Endothelial cell of umbilical vein (primary cell): ENCODE measurements at regions not wholly inside any gene's neighbourhood (a gene's known extent, or its start where the extent isn't known, plus 50 kb on each side); places are given as distances from the start of the nearest gene placed in this dataset.

Experiments used
- BruUV-seq: library from RNA; stranded (reverse); fragments of 400-500 nt; replicated peaks from 2 replicates; lab custom pipeline; 2021; lab: Mats Ljungman, UMichigan
- CTCF ChIA-PET: fragments of 300-600, 350-600 bp; sonication (Branson Sonifier 250); formaldehyde crosslinking; loops from one replicate; lab custom pipeline; 2021; ENCODE audit warnings: antibody characterized with exemption, inconsistent platforms; lab: Charles Lee
- POLR2A ChIA-PET: fragments of 300-600, 350-600 bp; sonication (Branson Sonifier 250); formaldehyde crosslinking; loops from one replicate; lab custom pipeline; 2021; ENCODE audit warnings: antibody characterized with exemption, inconsistent platforms; lab: Charles Lee
- DNase-seq: peaks from one replicate; pipeline ENCODE4 v3.0.0-alpha.2; 2011; ENCODE audit warnings: low read depth, low spot score
- FAIRE-seq: peaks from 2 replicates; lab custom pipeline; 2011; peaks lifted over from hg19 to GRCh38; lab: Jason Lieb, UNC
- H2AFZ ChIP-seq: 2 replicates; pipeline ENCODE4 v1.6.0; 2012; ENCODE audit warnings: low read depth, low read length, control low read depth, inconsistent platforms
- H3K27ac ChIP-seq: 2 replicates; pipeline ENCODE4 v1.5.1; 2011; ENCODE audit warnings: low read depth, mild to moderate bottlenecking, control low read depth, low read length, moderate library complexity; ENCODE audit not compliant: insufficient read depth
- H3K27me3 ChIP-seq, 2 experiments: 2 replicates each; pipeline versions ENCODE4 v1.6.0 to v1.6.1; 2011; ENCODE audit warnings: low read length in 2 of 2, mixed read lengths in 1 of 2; ENCODE audit not compliant: control insufficient read depth in 2 of 2, insufficient read depth in 2 of 2
- H3K36me3 ChIP-seq, 2 experiments: 2 replicates in 1 of 2; 3 replicates in 1 of 2; pipeline ENCODE4 v1.5.1; 2011; ENCODE audit warnings: low read length in 2 of 2, mild to moderate bottlenecking in 1 of 2, moderate library complexity in 1 of 2; ENCODE audit not compliant: control insufficient read depth in 2 of 2, insufficient read depth in 2 of 2; ENCODE audit errors: extremely low read depth in 1 of 2
- H3K4me1 ChIP-seq: 3 replicates; pipeline ENCODE4 v1.5.1; 2011; ENCODE audit warnings: mild to moderate bottlenecking, low read length; ENCODE audit not compliant: control insufficient read depth, insufficient read depth; ENCODE audit errors: extremely low read depth
- H3K4me2 ChIP-seq: 2 replicates; pipeline ENCODE4 v1.6.1; 2011; ENCODE audit warnings: low read length, control low read depth, mixed read lengths; ENCODE audit not compliant: insufficient read depth
- H3K4me3 ChIP-seq, 3 experiments: fragments of 200-600 bp in 1 of 3; sonication (generic), shearing (Covaris generic) in 1 of 3; replicated peaks in 1 of 3; 2 replicates each; pipeline ENCODE4 v1.5.1; 2011 to 2016; ENCODE audit warnings: control low read depth in 3 of 3, low read length in 3 of 3, mild to moderate bottlenecking in 2 of 3, inconsistent platforms in 1 of 3, low read depth in 1 of 3, moderate library complexity in 1 of 3; ENCODE audit not compliant: insufficient read depth in 1 of 3
- H3K79me2 ChIP-seq: 2 replicates; pipeline ENCODE4 v1.6.0; 2012; ENCODE audit warnings: low read length, inconsistent platforms; ENCODE audit not compliant: control insufficient read depth, insufficient read depth
- H3K9ac ChIP-seq: replicated peaks from 2 replicates; pipeline ENCODE3; 2011; ENCODE audit warnings: low read length, control low read depth; ENCODE audit not compliant: insufficient read depth; ENCODE audit errors: extremely low read depth
- H3K9me1 ChIP-seq: replicated peaks from 3 replicates; pipeline ENCODE4 v1.6.0; 2011; ENCODE audit warnings: mild to moderate bottlenecking, low read length; ENCODE audit not compliant: control insufficient read depth, insufficient read depth; ENCODE audit errors: extremely low read depth
- H3K9me3 ChIP-seq: replicated peaks from 2 replicates; pipeline ENCODE4 v1.5.1; 2012; ENCODE audit warnings: low read length, inconsistent platforms; ENCODE audit not compliant: control insufficient read depth, insufficient read depth
- H4K20me1 ChIP-seq: replicated peaks from 2 replicates; pipeline ENCODE3; 2011; ENCODE audit warnings: mild to moderate bottlenecking, low read length; ENCODE audit not compliant: control insufficient read depth, insufficient read depth; ENCODE audit errors: extremely low read depth
- CTCF ChIP-seq, 2 donors: IDR thresholded peaks; 1 replicate in 1 of 2; 2 replicates in 1 of 2; pipeline ENCODE4 v1.5.1; 2011; ENCODE audit warnings: low read length in 2 of 2, mild to moderate bottlenecking in 2 of 2, moderate library complexity in 2 of 2, control low read depth in 1 of 2, inconsistent platforms in 1 of 2, low read depth in 1 of 2; ENCODE audit not compliant: insufficient read depth in 1 of 2; ENCODE audit errors: extremely low read depth in 1 of 2
- EZH2 ChIP-seq: IDR thresholded peaks from 2 replicates; pipeline ENCODE4 v1.6.1; 2012; ENCODE audit warnings: borderline replicate concordance, low read depth, mild to moderate bottlenecking, moderate library complexity, low read length, inconsistent platforms; ENCODE audit not compliant: severe bottlenecking
- FOS ChIP-seq: IDR thresholded peaks from 2 replicates; pipeline ENCODE4 v1.6.1; 2011; ENCODE audit warnings: mild to moderate bottlenecking, low read length, moderate library complexity, borderline replicate concordance; ENCODE audit not compliant: insufficient read depth
- GATA2 ChIP-seq: IDR thresholded peaks from 2 replicates; pipeline ENCODE4 v1.7.0; 2011; ENCODE audit warnings: low read depth, mild to moderate bottlenecking, moderate library complexity, mixed read lengths, low read length; ENCODE audit not compliant: insufficient read length, insufficient read depth
- JUN ChIP-seq: IDR thresholded peaks from 2 replicates; pipeline ENCODE4 v1.6.1; 2011; ENCODE audit warnings: borderline replicate concordance, low read depth; ENCODE audit not compliant: insufficient read length, insufficient read depth
- MAX ChIP-seq: IDR thresholded peaks from 2 replicates; pipeline ENCODE4 v1.6.1; 2011; ENCODE audit not compliant: insufficient read depth, insufficient read length
- MYC ChIP-seq: IDR thresholded peaks from one replicate; pipeline ENCODE4 v1.6.1; 2011; ENCODE audit warnings: mild to moderate bottlenecking, low read depth, low read length
- POLR2A ChIP-seq: IDR thresholded peaks from 2 replicates; pipeline ENCODE4 v1.6.1; 2012; ENCODE audit warnings: low read depth, mild to moderate bottlenecking, control low read depth, low read length
- POLR2AphosphoS5 ChIP-seq: IDR thresholded peaks from 2 replicates; pipeline ENCODE4 v1.6.1; 2012; ENCODE audit warnings: low read depth, mild to moderate bottlenecking, control low read depth, low read length, moderate library complexity; ENCODE audit not compliant: insufficient read depth
- dilution Hi-C: fragments of 300-500 bp; cut with MboI; formaldehyde crosslinking; loops from one replicate; pipeline ENCODE4 v1.15.0; 2019; ENCODE audit warnings: low sequenced_read_pairs; ENCODE audit not compliant: extremely low pct_ligation_motif_present
- intact Hi-C: fragments of 100-400 bp; cut with micrococcal nuclease; formaldehyde crosslinking; loops from one replicate; pipeline ENCODE4 v1.10.0; 2022

GRCh38 chr20:61050336-61050890, 201.6 kb upstream of the CDH4 start:
- Histone ChIP-seq H3K27ac (no peak overlapping the region), H3K9ac (no peak overlapping the region), H3K9me1 (no peaks in the 10 kb centered on the region), H3K4me2 (no peak overlapping the region), H3K4me3 (no peak overlapping the region), H4K20me1 (no peaks in the 10 kb centered on the region), H2AFZ (no peak overlapping the region), H3K36me3 (no peaks in the 10 kb centered on the region), H3K4me1 (no peaks in the 10 kb centered on the region), H3K27me3 (no peaks in the 10 kb centered on the region), H3K79me2 (no peaks in the 10 kb centered on the region), H3K9me3 (peaks cover 16% of the 10 kb centered on the region)
- ChIA-PET CTCF (no interaction called here), POLR2A (no interaction called here)
- dilution Hi-C loops (no loop called here), intact Hi-C loops (no loop called here)
- no peak for TF ChIP-seq MAX
- no peak for TF ChIP-seq CTCF (IDR thresholded peaks at IDR 0.05; ENCODE audit: extremely low read depth in 1 of 2, insufficient read depth in 1 of 2, low read depth in 1 of 2, low read length in 2 of 2)
- TF ChIP-seq JUN: no peak
- TF ChIP-seq MYC: no peak
- no peak for DNase-seq
- no TSS peak for BruUV-seq
- FAIRE-seq: no peak

- ChIA-PET CTCF (no interaction called here), POLR2A (no interaction called here)
- no peak for FAIRE-seq
- Histone ChIP-seq H2AFZ (no peak overlapping the region), H3K9me1 (no peaks in the 10 kb centered on the region), H3K36me3 (no peaks in the 10 kb centered on the region), H3K4me1 (no peaks in the 10 kb centered on the region), H4K20me1 (no peaks in the 10 kb centered on the region), H3K9ac (no peak overlapping the region), H3K4me3 (no peak overlapping the region), H3K9me3 (peaks cover 19% of the 10 kb centered on the region), H3K79me2 (no peaks in the 10 kb centered on the region), H3K27me3 (no peaks in the 10 kb centered on the region), H3K4me2 (no peak overlapping the region), H3K27ac (no peak overlapping the region)
- DNase-seq: no peak
- no TSS peak for BruUV-seq
- dilution Hi-C loops: no loop called here
- TF ChIP-seq CTCF (IDR thresholded peaks at IDR 0.05; ENCODE audit: extremely low read depth in 1 of 2, insufficient read depth in 1 of 2, low read depth in 1 of 2, low read length in 2 of 2) (no peak), JUN (no peak), POLR2AphosphoS5 (no peak), GATA2 (no peak), MAX (no peak), MYC (no peak), EZH2 (no peak), POLR2A (no peak), FOS (no peak)
- intact Hi-C loops: no loop called here
Observed at GRCh38 chr20:61052195-61052750, 199.8 kb upstream of the CDH4 start.
